ENCODE measurements at regions not wholly inside any gene's neighbourhood (a gene's known extent, or its start where the extent isn't known, plus 50 kb on each side); places are given as distances from the start of the nearest gene placed in this dataset.

DNA sequence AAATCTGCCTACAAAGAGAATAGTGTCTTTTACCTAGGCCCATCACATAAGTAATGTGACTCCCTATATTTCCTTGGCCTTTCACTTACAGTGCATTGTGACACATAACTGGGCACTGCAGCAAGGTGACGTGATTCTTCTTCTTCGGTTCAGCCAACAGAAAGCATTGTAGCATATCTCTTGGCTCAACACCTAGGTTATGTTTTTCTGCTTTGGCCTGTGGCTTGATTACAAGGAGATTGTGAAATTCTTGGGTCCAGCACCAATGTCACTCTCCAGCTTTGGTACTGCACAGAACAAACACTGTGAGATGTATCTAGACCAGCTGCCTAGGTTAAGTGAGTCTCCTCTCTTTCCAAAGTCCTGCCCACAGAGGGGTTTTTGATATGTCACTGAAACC, 995.1 kb upstream of the TSPY4 start:
- ATAC-seq (peak; percentile 95 to 96), DNase-seq (peak; percentile 43 to 73)
- H3K4me3 ChIP-seq = no peak overlapping the region
- peaks cover 0 to 4% of the 10 kb centered on the region in 2 donors for H3K4me1 ChIP-seq
- no peaks in the 10 kb centered on the region for H3K9me3 ChIP-seq
- in situ Hi-C loops (cut with MboI; ENCODE audit: low sequenced_read_pairs in 4 of 4) (loop anchor here in 1 of 4 donors (25.0 kb wide), 2 partner anchors 305 to 405 kb away; no protein-coding TSS in a partner anchor), intact Hi-C loops (cut with DNase I; ENCODE audit: low total_unique reads) (no loop called here)
- peak overlapping the region in 2 of 4 donors; percentile 55 to 67 for H3K27ac ChIP-seq
- H3K27me3 ChIP-seq = no peaks in the 10 kb centered on the region
- TF ChIP-seq, protein P1, sequence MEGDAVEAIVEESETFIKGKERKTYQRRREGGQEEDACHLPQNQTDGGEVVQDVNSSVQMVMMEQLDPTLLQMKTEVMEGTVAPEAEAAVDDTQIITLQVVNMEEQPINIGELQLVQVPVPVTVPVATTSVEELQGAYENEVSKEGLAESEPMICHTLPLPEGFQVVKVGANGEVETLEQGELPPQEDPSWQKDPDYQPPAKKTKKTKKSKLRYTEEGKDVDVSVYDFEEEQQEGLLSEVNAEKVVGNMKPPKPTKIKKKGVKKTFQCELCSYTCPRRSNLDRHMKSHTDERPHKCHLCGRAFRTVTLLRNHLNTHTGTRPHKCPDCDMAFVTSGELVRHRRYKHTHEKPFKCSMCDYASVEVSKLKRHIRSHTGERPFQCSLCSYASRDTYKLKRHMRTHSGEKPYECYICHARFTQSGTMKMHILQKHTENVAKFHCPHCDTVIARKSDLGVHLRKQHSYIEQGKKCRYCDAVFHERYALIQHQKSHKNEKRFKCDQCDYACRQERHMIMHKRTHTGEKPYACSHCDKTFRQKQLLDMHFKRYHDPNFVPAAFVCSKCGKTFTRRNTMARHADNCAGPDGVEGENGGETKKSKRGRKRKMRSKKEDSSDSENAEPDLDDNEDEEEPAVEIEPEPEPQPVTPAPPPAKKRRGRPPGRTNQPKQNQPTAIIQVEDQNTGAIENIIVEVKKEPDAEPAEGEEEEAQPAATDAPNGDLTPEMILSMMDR (IDR thresholded peaks at IDR 0.05 in 4 of 5, conservative IDR thresholded peaks at IDR 0.05 in 1 of 5) = no peak
- no peak for TF ChIP-seq POLR2A (IDR thresholded peaks at IDR 0.05)
- H3K36me3 ChIP-seq = no peaks in the 10 kb centered on the region

DNA sequence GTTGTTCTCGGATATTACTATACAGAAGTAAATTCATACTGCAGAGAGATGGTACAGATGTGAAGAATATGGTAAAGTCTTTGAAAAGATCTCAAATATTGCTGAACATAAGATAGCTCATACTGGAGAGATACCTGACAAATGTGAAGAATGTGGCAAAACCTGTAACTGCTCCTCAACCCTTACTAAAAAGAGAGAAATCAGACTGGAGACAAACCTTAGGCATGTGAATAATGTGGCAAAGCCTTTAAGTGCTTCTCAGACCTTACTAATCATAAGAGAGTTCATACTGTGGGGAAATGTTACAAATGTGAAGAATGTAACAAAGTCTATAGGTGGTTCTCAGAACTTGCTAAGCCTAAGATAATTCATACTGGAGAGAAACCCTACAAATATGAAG, 986.0 kb upstream of the TSPY4 start:
- Histone ChIP-seq H3K4me3 (no peak overlapping the region), H3K27me3 (no peaks in the 10 kb centered on the region), H3K36me3 (no peaks in the 10 kb centered on the region), H3K27ac (no peak overlapping the region), H3K4me1 (peaks cover 0 to 6% of the 10 kb centered on the region in 2 donors), H3K9me3 (no peaks in the 10 kb centered on the region)
- DNase-seq (no peak), ATAC-seq (no peak)
- intact Hi-C loops (cut with DNase I; ENCODE audit: low total_unique reads) (no loop called here), in situ Hi-C loops (cut with MboI; ENCODE audit: low sequenced_read_pairs in 4 of 4) (loop anchor here in 1 of 4 donors (25.0 kb wide), 1 partner anchor 89 kb away; no protein-coding TSS in a partner anchor)
- TF ChIP-seq, protein P1 (IDR thresholded peaks at IDR 0.05 in 4 of 5, conservative IDR thresholded peaks at IDR 0.05 in 1 of 5) = no peak
- no peak for TF ChIP-seq POLR2A (IDR thresholded peaks at IDR 0.05)

- Histone ChIP-seq H3K27ac (peak overlapping the region in 2 of 4 donors; percentile 22 to 45), H3K4me3 (no peak overlapping the region), H3K36me3 (no peaks in the 10 kb centered on the region), H3K9me3 (no peaks in the 10 kb centered on the region), H3K27me3 (no peaks in the 10 kb centered on the region), H3K4me1 (peaks cover 0 to 6% of the 10 kb centered on the region in 2 donors)
- TF ChIP-seq, protein P1 (IDR thresholded peaks at IDR 0.05 in 4 of 5, conservative IDR thresholded peaks at IDR 0.05 in 1 of 5) = no peak
- in situ Hi-C loops (cut with MboI; ENCODE audit: low sequenced_read_pairs in 4 of 4) = loop anchor here in 1 of 4 donors (25.0 kb wide), 1 partner anchor 90 kb away; no protein-coding TSS in a partner anchor
- DNase-seq (no peak), ATAC-seq (peak; percentile 59 to 73)
- intact Hi-C loops (cut with DNase I; ENCODE audit: low total_unique reads) = no loop called here
These were observed 985.1 kb upstream of the TSPY4 start for GRCh38 chrY:8352201-8352600.

GRCh38 chrY:8358161-8358560, 979.1 kb upstream of the TSPY4 start:
- H3K9me3 ChIP-seq = no peaks in the 10 kb centered on the region
- H3K4me3 ChIP-seq = no peak overlapping the region
- intact Hi-C loops (cut with DNase I; ENCODE audit: low total_unique reads) (no loop called here), in situ Hi-C loops (cut with MboI; ENCODE audit: low sequenced_read_pairs in 4 of 4) (loop anchor here in 1 of 4 donors (25.0 kb wide), 1 partner anchor 96 kb away; no protein-coding TSS in a partner anchor)
- DNase-seq (no peak), ATAC-seq (no peak)
- H3K27ac ChIP-seq = no peak overlapping the region
- no peak for TF ChIP-seq POLR2A (IDR thresholded peaks at IDR 0.05)
- TF ChIP-seq, protein P1 (IDR thresholded peaks at IDR 0.05 in 4 of 5, conservative IDR thresholded peaks at IDR 0.05 in 1 of 5) = no peak
- H3K36me3 ChIP-seq = no peaks in the 10 kb centered on the region
- H3K27me3 ChIP-seq = no peaks in the 10 kb centered on the region
- H3K4me1 ChIP-seq = no peaks in the 10 kb centered on the region

DNA sequence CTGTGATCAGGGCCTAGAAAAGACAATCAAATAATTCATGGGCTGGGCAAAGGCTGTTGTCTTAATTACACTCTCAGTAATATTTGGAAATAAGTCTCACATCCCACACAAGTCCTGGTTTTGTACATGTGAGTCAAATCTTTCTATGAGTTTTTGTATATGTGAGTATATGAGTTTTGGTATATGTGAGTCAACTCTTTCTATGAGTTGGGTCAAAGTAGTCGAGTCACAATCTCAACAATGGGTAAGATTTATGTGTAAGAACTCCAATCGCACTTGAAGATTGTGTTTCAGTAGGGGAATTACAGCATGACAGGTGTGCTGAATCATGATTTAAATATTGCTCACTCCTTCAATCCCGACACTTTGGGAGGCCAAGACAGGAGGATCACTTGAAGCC, 975.5 kb upstream of the TSPY4 start:
- H3K27me3 ChIP-seq = no peaks in the 10 kb centered on the region
- no peaks in the 10 kb centered on the region for H3K4me1 ChIP-seq
- DNase-seq (no peak), ATAC-seq (no peak)
- intact Hi-C loops (cut with DNase I; ENCODE audit: low total_unique reads) (no loop called here), in situ Hi-C loops (cut with MboI; ENCODE audit: low sequenced_read_pairs in 4 of 4) (loop anchor here in 1 of 4 donors (25.0 kb wide), 1 partner anchor 99 kb away; no protein-coding TSS in a partner anchor)
- H3K27ac ChIP-seq = no peak overlapping the region
- H3K36me3 ChIP-seq = no peaks in the 10 kb centered on the region
- TF ChIP-seq, protein P1 (IDR thresholded peaks at IDR 0.05 in 4 of 5, conservative IDR thresholded peaks at IDR 0.05 in 1 of 5) = no peak
- no peak for TF ChIP-seq POLR2A (IDR thresholded peaks at IDR 0.05)
- no peaks in the 10 kb centered on the region for H3K9me3 ChIP-seq
- H3K4me3 ChIP-seq = no peak overlapping the region

All from gastrocnemius medialis (tissue), 4 donors.